SK-N-SH treated with all-trans-retinoic acid at 6 μM for 48 hours (cell line): ENCODE measurements at regions not wholly inside any gene's neighbourhood (a gene's known extent, or its start where the extent isn't known, plus 50 kb on each side); places are given as distances from the start of the nearest gene placed in this dataset.

ENCODE experiments used
- ATAC-seq: fragments of 200-7000 bp; cut with Tn5 transposase; 3 replicates; pipeline ENCODE4 v1.9.1; 2020; ENCODE audit warnings: mild to moderate bottlenecking, moderate library complexity
- ARNTL ChIP-seq: fragments of 450-650 bp; formaldehyde crosslinking; IDR thresholded peaks from 2 replicates; pipeline ENCODE4 v1.5.0; 2020; ENCODE audit warnings: low read depth, mild to moderate bottlenecking, moderate library complexity, borderline replicate concordance
- BACH2 ChIP-seq: fragments of 250-450 bp; sonication (Bioruptor Pico); IDR thresholded peaks from 2 replicates; pipeline ENCODE4 v1.9.0; 2021; ENCODE audit warnings: mild to moderate bottlenecking, borderline replicate concordance
- CSDC2 ChIP-seq: fragments of 250-450 bp; sonication (Bioruptor Pico); IDR thresholded peaks from 2 replicates; pipeline ENCODE4 v1.5.0; 2020; ENCODE audit warnings: mild to moderate bottlenecking, moderate library complexity
- ESRRG ChIP-seq: fragments of 250-450 bp; sonication (Bioruptor Pico); IDR thresholded peaks from 2 replicates; pipeline ENCODE4 v1.6.1; 2021; ENCODE audit warnings: mild to moderate bottlenecking
- GLIS3 ChIP-seq: fragments of 250-450 bp; sonication (Bioruptor Pico); IDR thresholded peaks from 2 replicates; pipeline ENCODE4 v1.5.0; 2020; ENCODE audit warnings: mild to moderate bottlenecking, moderate library complexity
- ISL1 ChIP-seq: fragments of 250-450 bp; sonication (Bioruptor Pico); IDR thresholded peaks from 2 replicates; pipeline ENCODE4 v2.1.2; 2022; ENCODE audit warnings: mild to moderate bottlenecking, moderate library complexity
- OSR1 ChIP-seq: fragments of 250-450 bp; sonication (Bioruptor Pico); IDR thresholded peaks from 2 replicates; pipeline ENCODE4 v1.8.0; 2022; ENCODE audit warnings: moderate library complexity, mild to moderate bottlenecking, inconsistent platforms
- PATZ1 ChIP-seq: fragments of 250-450 bp; sonication (Bioruptor Pico); IDR thresholded peaks from 2 replicates; pipeline ENCODE4 v1.8.0; 2020; ENCODE audit warnings: mild to moderate bottlenecking, moderate library complexity, borderline replicate concordance
- PPARA ChIP-seq: fragments of 250-450 bp; sonication (Bioruptor Pico); IDR thresholded peaks from 2 replicates; pipeline ENCODE4 v1.5.0; 2020; ENCODE audit warnings: mild to moderate bottlenecking, borderline replicate concordance
- RARB ChIP-seq: fragments of 250-450 bp; sonication (Bioruptor Pico); IDR thresholded peaks from 2 replicates; pipeline ENCODE4 v1.8.0; 2021; ENCODE audit warnings: mild to moderate bottlenecking, moderate library complexity
- SNAI2 ChIP-seq: fragments of 250-450 bp; sonication (Bioruptor Pico); IDR thresholded peaks from 2 replicates; pipeline ENCODE4 v1.5.0; 2020; ENCODE audit warnings: mild to moderate bottlenecking, moderate library complexity
- TCF4 ChIP-seq: fragments of 250-450 bp; sonication (Bioruptor Pico); IDR thresholded peaks from 2 replicates; pipeline ENCODE4 v1.8.0; 2021; ENCODE audit warnings: mild to moderate bottlenecking, moderate library complexity, borderline replicate concordance
- TOX ChIP-seq: fragments of 250-450 bp; sonication (Bioruptor Pico); IDR thresholded peaks from 2 replicates; pipeline ENCODE4 v1.8.0; 2021; ENCODE audit warnings: mild to moderate bottlenecking, moderate library complexity, borderline replicate concordance
- ZC3H10 ChIP-seq: fragments of 250-450 bp; sonication (Bioruptor Pico); IDR thresholded peaks from 2 replicates; pipeline ENCODE4 v1.5.1; 2021; ENCODE audit warnings: mild to moderate bottlenecking, moderate library complexity
- ZFP3 ChIP-seq: fragments of 250-450 bp; sonication (Bioruptor Pico); IDR thresholded peaks from 2 replicates; pipeline ENCODE4 v1.5.0; 2020; ENCODE audit warnings: mild to moderate bottlenecking, moderate library complexity
- ZFP30 ChIP-seq: fragments of 450-650 bp; formaldehyde crosslinking; IDR thresholded peaks from 2 replicates; pipeline ENCODE4 v1.5.0; 2022; ENCODE audit warnings: mild to moderate bottlenecking, moderate library complexity
- ZNF565 ChIP-seq: fragments of 450-650 bp; formaldehyde crosslinking; conservative IDR thresholded peaks from 2 replicates; pipeline ENCODE4 v1.5.0; 2020; ENCODE audit warnings: low read depth, mild to moderate bottlenecking, moderate library complexity
- ZNF70 ChIP-seq: fragments of 450-650 bp; formaldehyde crosslinking; IDR thresholded peaks from 2 replicates; pipeline ENCODE4 v1.5.0; 2020; ENCODE audit warnings: mild to moderate bottlenecking, moderate library complexity
- ZNF8 ChIP-seq: fragments of 450-650 bp; formaldehyde crosslinking; IDR thresholded peaks from 2 replicates; pipeline ENCODE4 v1.5.0; 2020; ENCODE audit warnings: mild to moderate bottlenecking, moderate library complexity
- TF ChIP-seq, protein P1 (sequence below): fragments of 250-450 bp; sonication (Bioruptor Pico); IDR thresholded peaks from 2 replicates; pipeline ENCODE4 v1.8.0; 2021; ENCODE audit warnings: low read depth, mild to moderate bottlenecking, moderate library complexity, borderline replicate concordance
- TF ChIP-seq, protein P2 (sequence below): fragments of 250-450 bp; sonication (Bioruptor Pico); IDR thresholded peaks from 2 replicates; pipeline ENCODE4 v1.5.0; 2020; ENCODE audit warnings: mild to moderate bottlenecking, moderate library complexity
- TF ChIP-seq, protein P3 (sequence below): fragments of 250-450 bp; sonication (Bioruptor Pico); IDR thresholded peaks from 2 replicates; pipeline ENCODE4 v1.5.1; 2021; ENCODE audit warnings: mild to moderate bottlenecking, moderate library complexity

- ATAC-seq, result no peak
- no peak for TF ChIP-seq ESRRG (CRISPR knock-in tag)
- TF ChIP-seq, protein P1, sequence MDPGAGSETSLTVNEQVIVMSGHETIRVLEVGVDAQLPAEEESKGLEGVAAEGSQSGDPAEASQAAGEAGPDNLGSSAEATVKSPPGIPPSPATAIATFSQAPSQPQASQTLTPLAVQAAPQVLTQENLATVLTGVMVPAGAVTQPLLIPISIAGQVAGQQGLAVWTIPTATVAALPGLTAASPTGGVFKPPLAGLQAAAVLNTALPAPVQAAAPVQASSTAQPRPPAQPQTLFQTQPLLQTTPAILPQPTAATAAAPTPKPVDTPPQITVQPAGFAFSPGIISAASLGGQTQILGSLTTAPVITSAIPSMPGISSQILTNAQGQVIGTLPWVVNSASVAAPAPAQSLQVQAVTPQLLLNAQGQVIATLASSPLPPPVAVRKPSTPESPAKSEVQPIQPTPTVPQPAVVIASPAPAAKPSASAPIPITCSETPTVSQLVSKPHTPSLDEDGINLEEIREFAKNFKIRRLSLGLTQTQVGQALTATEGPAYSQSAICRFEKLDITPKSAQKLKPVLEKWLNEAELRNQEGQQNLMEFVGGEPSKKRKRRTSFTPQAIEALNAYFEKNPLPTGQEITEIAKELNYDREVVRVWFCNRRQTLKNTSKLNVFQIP (CRISPR knock-in tag), result no peak
- TF ChIP-seq GLIS3, result no peak
- no peak for TF ChIP-seq ISL1 (CRISPR knock-in tag)
- TF ChIP-seq OSR1 (CRISPR knock-in tag), result no peak
- TF ChIP-seq PATZ1 (CRISPR knock-in tag), result no peak
- TF ChIP-seq TCF4 (CRISPR knock-in tag), result no peak
- TF ChIP-seq PPARA, result no peak
- TF ChIP-seq ARNTL (CRISPR knock-in tag), result no peak
- no peak for TF ChIP-seq ZNF565
- no peak for TF ChIP-seq ZC3H10 (CRISPR knock-in tag)
- TF ChIP-seq, protein P2, sequence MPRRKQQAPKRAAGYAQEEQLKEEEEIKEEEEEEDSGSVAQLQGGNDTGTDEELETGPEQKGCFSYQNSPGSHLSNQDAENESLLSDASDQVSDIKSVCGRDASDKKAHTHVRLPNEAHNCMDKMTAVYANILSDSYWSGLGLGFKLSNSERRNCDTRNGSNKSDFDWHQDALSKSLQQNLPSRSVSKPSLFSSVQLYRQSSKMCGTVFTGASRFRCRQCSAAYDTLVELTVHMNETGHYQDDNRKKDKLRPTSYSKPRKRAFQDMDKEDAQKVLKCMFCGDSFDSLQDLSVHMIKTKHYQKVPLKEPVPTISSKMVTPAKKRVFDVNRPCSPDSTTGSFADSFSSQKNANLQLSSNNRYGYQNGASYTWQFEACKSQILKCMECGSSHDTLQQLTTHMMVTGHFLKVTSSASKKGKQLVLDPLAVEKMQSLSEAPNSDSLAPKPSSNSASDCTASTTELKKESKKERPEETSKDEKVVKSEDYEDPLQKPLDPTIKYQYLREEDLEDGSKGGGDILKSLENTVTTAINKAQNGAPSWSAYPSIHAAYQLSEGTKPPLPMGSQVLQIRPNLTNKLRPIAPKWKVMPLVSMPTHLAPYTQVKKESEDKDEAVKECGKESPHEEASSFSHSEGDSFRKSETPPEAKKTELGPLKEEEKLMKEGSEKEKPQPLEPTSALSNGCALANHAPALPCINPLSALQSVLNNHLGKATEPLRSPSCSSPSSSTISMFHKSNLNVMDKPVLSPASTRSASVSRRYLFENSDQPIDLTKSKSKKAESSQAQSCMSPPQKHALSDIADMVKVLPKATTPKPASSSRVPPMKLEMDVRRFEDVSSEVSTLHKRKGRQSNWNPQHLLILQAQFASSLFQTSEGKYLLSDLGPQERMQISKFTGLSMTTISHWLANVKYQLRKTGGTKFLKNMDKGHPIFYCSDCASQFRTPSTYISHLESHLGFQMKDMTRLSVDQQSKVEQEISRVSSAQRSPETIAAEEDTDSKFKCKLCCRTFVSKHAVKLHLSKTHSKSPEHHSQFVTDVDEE (CRISPR knock-in tag), result no peak
- no peak for TF ChIP-seq TOX
- no peak for TF ChIP-seq RARB
- no peak for TF ChIP-seq SNAI2 (CRISPR knock-in tag)
- no peak for TF ChIP-seq ZFP3
- TF ChIP-seq ZFP30, result no peak
- no peak for TF ChIP-seq BACH2 (CRISPR knock-in tag)
- no peak for TF ChIP-seq ZNF8 (CRISPR knock-in tag)
- TF ChIP-seq, protein P3, sequence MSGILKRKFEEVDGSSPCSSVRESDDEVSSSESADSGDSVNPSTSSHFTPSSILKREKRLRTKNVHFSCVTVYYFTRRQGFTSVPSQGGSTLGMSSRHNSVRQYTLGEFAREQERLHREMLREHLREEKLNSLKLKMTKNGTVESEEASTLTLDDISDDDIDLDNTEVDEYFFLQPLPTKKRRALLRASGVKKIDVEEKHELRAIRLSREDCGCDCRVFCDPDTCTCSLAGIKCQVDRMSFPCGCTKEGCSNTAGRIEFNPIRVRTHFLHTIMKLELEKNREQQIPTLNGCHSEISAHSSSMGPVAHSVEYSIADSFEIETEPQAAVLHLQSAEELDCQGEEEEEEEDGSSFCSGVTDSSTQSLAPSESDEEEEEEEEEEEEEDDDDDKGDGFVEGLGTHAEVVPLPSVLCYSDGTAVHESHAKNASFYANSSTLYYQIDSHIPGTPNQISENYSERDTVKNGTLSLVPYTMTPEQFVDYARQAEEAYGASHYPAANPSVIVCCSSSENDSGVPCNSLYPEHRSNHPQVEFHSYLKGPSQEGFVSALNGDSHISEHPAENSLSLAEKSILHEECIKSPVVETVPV (CRISPR knock-in tag), result no peak
Measured at GRCh38 chr10:100632027-100632426, 96.3 kb downstream of the HIF1AN start.

DNA sequence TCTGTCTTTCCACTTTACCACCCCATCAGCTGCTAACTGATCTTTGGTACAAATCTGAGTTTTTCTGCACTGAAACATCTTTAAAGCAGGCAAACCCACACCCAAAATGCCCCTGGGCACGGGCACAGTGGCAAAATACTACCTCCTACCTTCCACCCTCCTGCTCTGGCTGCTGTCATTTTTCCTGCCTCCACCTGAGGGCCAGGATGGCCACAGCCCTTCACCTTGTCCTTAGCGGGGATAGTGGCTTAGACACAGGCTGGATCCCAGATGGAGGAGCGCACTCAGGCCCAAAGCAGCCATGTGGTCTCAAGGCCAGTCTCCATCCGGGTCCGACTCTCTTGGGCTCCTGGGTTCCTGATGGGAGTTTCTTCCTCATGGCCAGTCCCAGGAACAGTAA is 98.3 kb downstream of the HIF1AN start:
- no peak for ATAC-seq
- TF ChIP-seq ZC3H10 (CRISPR knock-in tag) (no peak), ESRRG (CRISPR knock-in tag) (no peak), RARB (no peak), ZFP3 (no peak), ISL1 (CRISPR knock-in tag) (no peak), SNAI2 (CRISPR knock-in tag) (no peak), ZNF565 (no peak), BACH2 (CRISPR knock-in tag) (no peak), GLIS3 (no peak), ZNF70 (no peak), TOX (no peak), ARNTL (CRISPR knock-in tag) (no peak), OSR1 (CRISPR knock-in tag) (no peak), CSDC2 (CRISPR knock-in tag) (no peak), PPARA (no peak), ZNF8 (CRISPR knock-in tag) (no peak)
- TF ChIP-seq, protein P3 (CRISPR knock-in tag), result no peak
- TF ChIP-seq, protein P2 (CRISPR knock-in tag), result no peak
- TF ChIP-seq, protein P1 (CRISPR knock-in tag), result no peak
